Heart right ventricle (tissue), 16 donors: ENCODE measurements at regions not wholly inside any gene's neighbourhood (a gene's known extent, or its start where the extent isn't known, plus 50 kb on each side); places are given as distances from the start of the nearest gene placed in this dataset.
A peak's percentile ranks its signal among the peaks of the same experiment; 100 is the strongest.

Experiments used
- ATAC-seq, 8 donors: fragments of 200-7000 bp; cut with Tn5 transposase; one replicate each; pipeline ENCODE4 v1.9.1; 2020; ENCODE audit warnings: mild to moderate bottlenecking in 8 of 8, moderate library complexity in 8 of 8, moderate number of reproducible peaks in 1 of 8
- DNase-seq, 2 donors: peaks; one replicate each; pipeline ENCODE4 v3.0.0-alpha.2; 2020
- H3K27ac ChIP-seq, 10 donors: fragments of 200-600 bp; sonication (generic) in 2 of 10; one replicate each; pipeline versions ENCODE4 v1.5.0 to v1.8.0; 2020 to 2022; ENCODE audit warnings: mild to moderate bottlenecking in 3 of 10
- H3K27me3 ChIP-seq, 7 donors: fragments of 200-600 bp; one replicate each; pipeline ENCODE4 v1.8.0; 2021 to 2022; ENCODE audit warnings: mild to moderate bottlenecking in 2 of 7
- H3K36me3 ChIP-seq, 9 donors: fragments of 200-600 bp; sonication (generic) in 1 of 9; one replicate each; pipeline versions ENCODE4 v1.5.0 to v1.8.0; 2020 to 2022; ENCODE audit warnings: mild to moderate bottlenecking in 2 of 9
- H3K4me1 ChIP-seq, 9 donors: fragments of 200-600 bp; sonication (generic) in 1 of 9; one replicate each; pipeline versions ENCODE4 v1.5.0 to v1.8.0; 2020 to 2022; ENCODE audit warnings: mild to moderate bottlenecking in 4 of 9
- H3K4me3 ChIP-seq, 10 donors: fragments of 200-600 bp; sonication (generic) in 2 of 10; one replicate each; pipeline versions ENCODE4 v1.5.0 to v1.8.0; 2020 to 2022; ENCODE audit warnings: mild to moderate bottlenecking in 7 of 10, moderate library complexity in 2 of 10
- H3K9me3 ChIP-seq, 11 donors: fragments of 200-600 bp in 10 of 11; sonication (generic) in 2 of 11; one replicate each; pipeline versions ENCODE4 v1.5.0 to v1.8.0; 2013 to 2022; ENCODE audit warnings: mild to moderate bottlenecking in 2 of 11, control low read depth in 1 of 11, moderate library complexity in 1 of 11
- WGBS, 2 donors: extraction: QIAGEN DNeasy Blood & Tissue Kit; methylation state at CpG; one replicate each; pipeline ENCODE4 v1.1.7; 2013; ENCODE audit warnings: inconsistent platforms in 1 of 2; 5-methylcytosine and 5-hydroxymethylcytosine counted together
- intact Hi-C, 10 donors: fragments of 100-400 bp; cut with DNase I; formaldehyde crosslinking; loops; one replicate each; pipeline versions ENCODE4 v1.11.1 to v1.14.2; 2022
- TF ChIP-seq, protein P1 (sequence below), 9 donors: fragments of 200-600 bp; sonication (generic) in 2 of 9; IDR thresholded peaks; one replicate each; pipeline versions ENCODE4 v1.5.0 to v1.8.0; 2021 to 2022; ENCODE audit warnings: antibody characterized with exemption in 9 of 9, mild to moderate bottlenecking in 5 of 9, moderate library complexity in 1 of 9
- donor health status: Arrhythmogenic right ventricular cardiomyopathy.
- donor health status: ischemic (EF 13 %, LVEDD 7.1; RV severe dilation, severe dysfunction).
- donor health status: healthy with polysubstance abuse.
- donor health status: DM: no; HTN: yes; CAD: no.
- donor health status: DM: no; HTN: no; CAD: no.
- donor health status: ischemic (EF 25% LVEDD 6.9; RV normal size, moderate dysfunction).
- donor health status: ischemic (EF 25% LVEDD 5.7; RV mildly dilated, moderate dysfunction).
- donor health status: healthy.
- donor health status: DM: yes; HTN: yes; CAD: no.
- donor health status: Ischemic cardiomyopathy.
- donor health status: ischemic (EF 35%, LVEDD 5.7; RV mildly dilated, moderate dysfunction).
- donor health status: nonischemic (EF 11% LVEDD 7.7; RV severe dilation, severe dysfunction).
- donor health status: DM: yes; HTN: yes; CAD: no.
- donor health status: PGD.
- donor health status: ischemic (EF 29% LVEDD 5.4; RV normal size, mild dysfunction).
- donor health status: nonischemic (EF 23%, LVEDD 6.1; RV moderate dilation, normal function).

DNA sequence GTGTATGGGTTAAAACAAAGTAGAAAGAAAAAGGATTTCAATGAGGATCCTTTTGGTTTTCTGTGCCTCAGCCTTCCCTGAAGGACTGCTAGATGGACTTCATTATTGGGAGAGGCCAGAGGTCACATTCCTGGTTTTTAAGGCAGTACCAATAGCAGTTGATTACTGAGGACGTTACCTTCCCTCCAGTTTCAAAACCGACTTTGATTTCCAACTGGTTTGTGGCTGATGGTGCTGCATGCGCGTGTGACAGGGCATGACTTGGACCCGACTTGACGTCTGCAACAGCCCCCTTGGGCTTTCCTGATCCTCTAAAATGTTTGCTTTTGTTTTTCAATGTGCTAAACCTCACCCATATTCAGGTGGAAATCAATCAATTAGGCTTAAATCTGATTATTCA lies 314.3 kb upstream of the ARGLU1 start:
- TF ChIP-seq, protein P1, sequence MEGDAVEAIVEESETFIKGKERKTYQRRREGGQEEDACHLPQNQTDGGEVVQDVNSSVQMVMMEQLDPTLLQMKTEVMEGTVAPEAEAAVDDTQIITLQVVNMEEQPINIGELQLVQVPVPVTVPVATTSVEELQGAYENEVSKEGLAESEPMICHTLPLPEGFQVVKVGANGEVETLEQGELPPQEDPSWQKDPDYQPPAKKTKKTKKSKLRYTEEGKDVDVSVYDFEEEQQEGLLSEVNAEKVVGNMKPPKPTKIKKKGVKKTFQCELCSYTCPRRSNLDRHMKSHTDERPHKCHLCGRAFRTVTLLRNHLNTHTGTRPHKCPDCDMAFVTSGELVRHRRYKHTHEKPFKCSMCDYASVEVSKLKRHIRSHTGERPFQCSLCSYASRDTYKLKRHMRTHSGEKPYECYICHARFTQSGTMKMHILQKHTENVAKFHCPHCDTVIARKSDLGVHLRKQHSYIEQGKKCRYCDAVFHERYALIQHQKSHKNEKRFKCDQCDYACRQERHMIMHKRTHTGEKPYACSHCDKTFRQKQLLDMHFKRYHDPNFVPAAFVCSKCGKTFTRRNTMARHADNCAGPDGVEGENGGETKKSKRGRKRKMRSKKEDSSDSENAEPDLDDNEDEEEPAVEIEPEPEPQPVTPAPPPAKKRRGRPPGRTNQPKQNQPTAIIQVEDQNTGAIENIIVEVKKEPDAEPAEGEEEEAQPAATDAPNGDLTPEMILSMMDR (IDR thresholded peaks at IDR 0.05), result no peak
- H3K9me3 ChIP-seq, result no peaks in the 10 kb centered on the region
- H3K27me3 ChIP-seq, result no peaks in the 10 kb centered on the region
- no peaks in the 10 kb centered on the region for H3K36me3 ChIP-seq
- H3K4me3 ChIP-seq, result no peak overlapping the region
- ATAC-seq (no peak), DNase-seq (no peak)
- peaks cover 0 to 25% (median 4%) of the 10 kb centered on the region in 9 donors for H3K4me1 ChIP-seq
- peak overlapping the region in 4 of 10 donors; percentile 31 to 73 (median 52) for H3K27ac ChIP-seq
- intact Hi-C loops, result no loop called here
- 55 to 59% methylated on average over 6 of the region's 6 CpGs for WGBS, 2 donors

DNA sequence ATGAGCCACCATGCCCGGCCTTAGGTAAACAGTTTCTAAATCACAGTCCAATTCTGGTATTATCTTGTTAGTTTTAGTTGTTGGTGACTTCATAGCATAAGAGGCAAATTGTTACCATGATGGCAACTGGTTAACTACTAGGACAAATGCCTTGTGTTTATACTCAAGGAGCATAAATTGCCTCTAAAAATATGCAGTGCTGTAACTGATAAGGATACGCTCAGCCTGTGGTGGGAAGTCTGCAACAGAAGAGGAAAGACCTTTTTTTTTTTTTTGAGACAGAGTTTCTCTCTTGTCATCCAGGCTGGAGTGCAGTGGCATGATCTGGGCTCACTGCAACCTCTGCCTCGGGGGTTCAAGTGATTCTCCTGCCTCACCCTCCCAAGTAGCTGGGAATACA lies 311.9 kb upstream of the ARGLU1 start:
- H3K27ac ChIP-seq, result no peak overlapping the region
- no peaks in the 10 kb centered on the region for H3K9me3 ChIP-seq
- 70 to 73% methylated on average over 3 of the region's 3 CpGs for WGBS, 2 donors
- peaks cover 0 to 34% (median 5%) of the 10 kb centered on the region in 9 donors for H3K4me1 ChIP-seq
- intact Hi-C loops, result loop anchor here in 1 of 10 donors (5.0 kb wide), 1 partner anchor 32 kb away; no protein-coding TSS in a partner anchor
- H3K36me3 ChIP-seq, result no peaks in the 10 kb centered on the region
- ATAC-seq (no peak), DNase-seq (no peak)
- no peaks in the 10 kb centered on the region for H3K27me3 ChIP-seq
- H3K4me3 ChIP-seq, result no peak overlapping the region
- TF ChIP-seq, protein P1 (IDR thresholded peaks at IDR 0.05), result no peak

DNA sequence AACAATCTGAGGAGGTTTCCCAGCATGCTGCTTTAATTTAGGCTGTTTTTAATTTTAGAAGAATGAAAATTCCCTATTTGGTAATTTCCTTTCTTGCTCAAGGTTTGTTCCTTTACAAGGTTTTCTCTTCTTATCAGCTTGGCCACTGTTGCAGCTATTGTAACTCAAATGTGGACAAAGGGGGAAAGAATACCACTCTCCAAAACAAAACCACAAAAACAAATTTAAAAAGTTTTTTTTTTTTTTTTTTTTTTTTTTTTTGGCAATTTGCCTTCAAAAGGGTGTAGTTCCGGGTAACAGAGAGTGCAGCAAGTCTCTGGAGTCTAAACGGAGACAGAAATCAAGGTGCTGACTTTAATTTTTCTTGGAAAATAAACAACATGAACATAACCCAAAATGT lies 306.4 kb upstream of the ARGLU1 start:
- intact Hi-C loops, result loop anchor here in 1 of 10 donors (5.0 kb wide), 2 partner anchors 43 to 162 kb away; no protein-coding TSS in a partner anchor
- H3K36me3 ChIP-seq, result no peaks in the 10 kb centered on the region
- H3K9me3 ChIP-seq, result no peaks in the 10 kb centered on the region
- DNase-seq (no peak), ATAC-seq (peak in 7 of 8 donors; percentile 48 to 82 (median 75))
- peaks cover 0 to 27% (median 6%) of the 10 kb centered on the region in 9 donors for H3K4me1 ChIP-seq
- H3K27ac ChIP-seq, result peak overlapping the region in 8 of 10 donors; percentile 1 to 80 (median 50)
- no peaks in the 10 kb centered on the region for H3K27me3 ChIP-seq
- 31 to 40% methylated on average over 2 of the region's 2 CpGs for WGBS, 2 donors
- H3K4me3 ChIP-seq, result no peak overlapping the region
- TF ChIP-seq, protein P1 (IDR thresholded peaks at IDR 0.05), result no peak

DNA sequence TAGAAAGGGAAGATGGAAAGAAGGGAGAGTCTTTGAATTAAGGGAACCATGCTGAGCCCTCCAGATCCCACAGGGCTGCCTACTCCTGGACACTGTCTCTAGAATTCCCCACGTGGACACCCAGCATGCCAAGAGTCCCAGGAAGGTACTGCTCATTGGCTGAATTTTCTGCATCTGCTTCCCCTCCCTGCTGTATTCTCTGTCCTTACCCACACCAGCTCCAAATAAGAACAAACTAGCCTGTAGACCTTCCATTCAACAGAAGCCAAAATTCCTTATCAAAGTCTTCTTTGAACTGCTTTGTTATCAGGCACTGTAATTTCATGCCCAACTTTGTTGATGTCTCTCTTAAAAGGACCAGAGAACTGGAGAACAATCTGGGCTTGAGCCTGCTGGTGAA lies 305.9 kb upstream of the ARGLU1 start:
- intact Hi-C loops, result loop anchor here in 1 of 10 donors (5.0 kb wide), 2 partner anchors 43 to 162 kb away; no protein-coding TSS in a partner anchor
- no peak overlapping the region for H3K4me3 ChIP-seq
- no peaks in the 10 kb centered on the region for H3K9me3 ChIP-seq
- TF ChIP-seq, protein P1 (IDR thresholded peaks at IDR 0.05), result no peak
- peak overlapping the region in 9 of 10 donors; percentile 1 to 80 (median 43) for H3K27ac ChIP-seq
- peak in 7 of 8 donors; percentile 17 to 55 (median 44) for ATAC-seq
- peaks cover 0 to 27% (median 6%) of the 10 kb centered on the region in 9 donors for H3K4me1 ChIP-seq
- no peaks in the 10 kb centered on the region for H3K27me3 ChIP-seq
- DNase-seq, result no peak
- 12 to 20% methylated on average over 1 of the region's 1 CpG for WGBS, 2 donors
- H3K36me3 ChIP-seq, result no peaks in the 10 kb centered on the region
